ENCODE measurements at regions not wholly inside any gene's neighbourhood (a gene's known extent, or its start where the extent isn't known, plus 50 kb on each side); places are given as distances from the start of the nearest gene placed in this dataset.

GRCh38 chr13:68727165-68727564 lies 1380.5 kb upstream of the ATXN8OS start:
- TF ChIP-seq POLR2A (IDR thresholded peaks at IDR 0.05) = no peak
- no peak for TF ChIP-seq CTCF (IDR thresholded peaks at IDR 0.05)
